Stimulated activated CD4-positive, alpha-beta T cell treated with anti-CD3 and anti-CD28 coated beads, Interleukin-12 subunit alpha, Interleukin-12 subunit beta, amount 100 ng/mL, for 48 hours (primary cell): ENCODE measurements at regions not wholly inside any gene's neighbourhood (a gene's known extent, or its start where the extent isn't known, plus 50 kb on each side); places are given as distances from the start of the nearest gene placed in this dataset.
"Not testable (repeated sequence)": the region's sequence is repeated elsewhere in the genome, so short reads cannot be mapped to it uniquely, and the experiment has no call there.

Experiments
- DNase-seq, 3 donors: peaks; one replicate each; pipeline ENCODE4 v3.0.0-alpha.2; 2020; ENCODE audit warnings: low read depth in 2 of 3, low spot score in 1 of 3

DNA sequence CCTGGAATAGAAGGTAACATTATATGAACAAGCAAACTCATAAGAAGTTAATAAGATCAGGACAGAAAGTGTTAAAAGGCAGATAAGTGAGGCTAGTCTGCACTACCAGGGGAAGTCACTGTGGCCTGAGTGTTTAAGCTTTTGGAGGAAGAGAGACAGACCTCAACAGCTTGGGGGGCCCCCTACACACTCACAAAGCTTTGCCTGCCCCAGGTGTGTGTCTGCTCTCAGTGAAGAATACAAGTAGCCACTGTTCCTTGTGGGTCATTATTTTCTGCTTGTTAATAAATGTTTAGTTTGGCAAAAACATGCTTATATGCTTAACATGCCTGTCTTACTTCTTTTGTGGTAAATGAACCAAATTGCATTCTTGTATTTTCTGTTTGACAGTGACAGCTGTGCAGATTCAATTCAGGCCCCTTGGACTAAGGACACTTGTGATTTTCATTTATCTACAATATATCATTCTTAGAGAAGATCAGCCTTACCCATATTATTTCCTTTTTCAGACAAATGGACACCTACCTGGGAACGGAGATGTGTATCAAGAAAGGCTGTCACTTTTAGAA lies 50.7 kb upstream of the C12orf71 start:
- DNase-seq: no peak

GRCh38 chr12:27140478-27140969 lies 58.1 kb upstream of the C12orf71 start:
- DNase-seq: no peak

DNA sequence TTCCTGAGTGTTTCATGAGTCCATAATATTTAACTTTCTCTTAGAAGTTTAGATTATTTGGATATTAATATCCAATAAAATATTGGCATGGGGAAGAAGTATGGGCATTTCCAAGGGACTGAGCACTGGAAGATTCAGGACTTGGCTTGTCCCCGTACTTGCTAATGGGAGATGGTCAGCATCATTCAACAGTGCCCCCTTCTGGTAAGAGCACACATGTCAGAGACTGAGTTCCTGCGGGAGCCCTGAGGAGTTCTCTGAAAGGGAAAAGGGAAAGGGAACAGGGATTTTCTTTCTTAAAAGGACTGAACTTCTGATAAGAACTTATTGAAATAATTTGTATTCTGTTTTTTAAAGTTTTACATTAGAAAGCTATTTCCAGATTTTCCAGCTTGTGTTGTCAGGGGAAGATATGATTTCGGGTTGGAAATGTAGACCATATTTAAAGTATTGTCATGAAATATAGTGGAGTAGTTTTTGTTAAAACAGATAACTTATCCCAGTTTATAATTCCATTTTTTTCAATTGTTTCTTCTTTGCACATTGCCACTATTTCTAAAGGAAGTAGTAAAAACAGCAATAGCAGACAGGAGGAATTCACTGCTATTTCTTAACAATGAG lies 59.8 kb upstream of the C12orf71 start:
- DNase-seq: peak in 2 of 3 donors; percentile 28 to 54

DNA sequence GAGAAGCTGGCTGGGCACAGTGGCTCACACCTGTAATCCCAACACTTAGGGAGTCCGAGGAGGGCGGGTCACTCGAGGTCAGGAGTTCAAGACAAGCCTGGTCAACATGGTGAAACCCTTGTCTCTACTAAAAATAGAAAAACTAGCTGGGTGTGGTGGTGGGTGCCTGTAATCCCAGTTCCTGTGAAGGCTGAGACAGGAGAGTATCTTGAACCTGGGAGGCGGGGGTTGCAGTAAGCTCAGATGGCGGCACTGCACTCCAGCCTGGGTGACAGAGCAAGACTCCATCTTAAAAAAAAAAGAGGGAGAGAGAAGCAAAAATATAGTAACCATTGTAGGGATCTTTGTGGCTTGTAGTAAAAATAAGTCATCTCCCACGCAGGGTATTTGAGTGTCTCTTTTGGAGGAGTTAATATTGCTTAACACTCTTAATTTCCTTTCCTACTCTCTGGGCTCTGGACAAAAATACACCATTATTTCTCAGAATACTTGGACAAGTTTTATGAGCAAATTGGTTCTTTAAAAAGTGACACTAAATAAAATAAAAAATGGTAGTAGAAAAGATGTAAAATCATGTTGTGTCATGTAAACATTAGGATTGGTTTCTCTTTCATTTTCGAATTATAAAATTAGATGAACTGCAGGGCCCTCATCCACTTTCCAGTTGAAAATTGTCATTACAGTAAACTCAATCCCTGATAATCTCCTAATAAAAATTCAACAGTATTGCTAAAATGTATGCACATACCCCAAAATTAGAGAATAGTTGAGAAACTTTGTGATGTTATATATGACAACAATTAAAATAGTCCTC lies 61.1 kb upstream of the C12orf71 start:
- DNase-seq: no peak

- not testable (repeated sequence) for DNase-seq
These were observed 63.3 kb upstream of the C12orf71 start for GRCh38 chr12:27145725-27146124.

DNA sequence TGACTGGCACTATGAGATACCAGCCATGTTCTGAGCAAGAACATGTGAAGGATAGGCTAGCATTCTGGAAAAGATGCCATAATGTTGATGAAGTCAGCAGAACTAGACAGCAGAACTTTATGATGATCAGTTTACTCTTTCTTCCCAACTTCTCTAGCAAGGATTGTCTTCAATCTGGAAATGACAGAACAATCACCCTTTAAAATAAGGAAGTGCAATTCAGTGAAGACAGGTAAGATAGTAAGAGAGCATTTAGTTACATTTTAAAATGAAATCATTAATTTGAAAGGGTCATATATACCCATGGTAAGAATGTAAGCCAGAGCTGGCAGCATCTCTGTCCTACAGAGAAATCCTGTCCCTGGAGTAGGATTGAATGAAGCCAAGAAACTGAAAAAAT lies 66.0 kb upstream of the C12orf71 start:
- no peak for DNase-seq

DNA sequence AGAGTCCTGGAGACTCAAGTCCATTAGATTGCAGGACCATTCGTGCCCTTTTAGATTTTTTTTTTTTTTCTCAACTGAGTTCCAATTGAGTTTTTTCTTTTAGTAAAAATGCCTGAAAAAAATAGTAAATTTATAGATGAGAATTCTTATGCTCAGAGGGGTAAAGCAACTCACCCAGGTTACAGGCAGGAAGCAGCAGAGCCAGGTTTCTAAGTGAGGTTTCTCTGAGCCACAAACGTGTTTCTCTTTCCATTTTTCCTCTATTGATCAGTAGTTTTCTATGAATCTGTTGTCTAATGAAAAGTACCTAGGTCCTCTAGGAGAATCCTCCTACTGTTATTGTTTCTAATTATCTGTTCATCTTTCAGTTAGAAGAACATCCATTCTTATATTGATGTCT lies 66.4 kb upstream of the C12orf71 start:
- no peak for DNase-seq

DNA sequence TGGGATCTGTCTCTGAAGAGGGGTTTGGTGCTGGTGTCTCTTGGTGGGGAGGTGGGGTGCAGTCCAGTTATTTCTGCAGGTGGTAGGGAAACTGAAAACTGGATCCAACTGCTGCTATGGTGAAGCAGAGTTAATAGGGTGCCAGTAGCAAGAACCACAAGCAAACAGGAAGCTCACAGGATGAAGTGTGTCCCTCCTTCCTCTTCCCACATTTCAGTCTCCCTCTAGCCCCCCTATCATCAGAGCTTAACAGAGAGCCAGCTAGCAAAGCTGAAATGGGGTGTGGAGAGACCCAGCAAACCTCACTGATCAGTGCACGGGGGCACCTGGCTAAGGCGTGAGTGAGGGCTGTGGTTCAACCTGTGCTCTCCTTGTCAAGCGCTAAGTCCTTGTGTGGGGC lies 69.1 kb upstream of the C12orf71 start:
- DNase-seq: no peak

- DNase-seq: no peak
These were observed 75.9 kb upstream of the C12orf71 start for GRCh38 chr12:27158297-27158696.

GRCh38 chr12:27161458-27162228 lies 79.3 kb upstream of the C12orf71 start:
- DNase-seq: no peak

DNA sequence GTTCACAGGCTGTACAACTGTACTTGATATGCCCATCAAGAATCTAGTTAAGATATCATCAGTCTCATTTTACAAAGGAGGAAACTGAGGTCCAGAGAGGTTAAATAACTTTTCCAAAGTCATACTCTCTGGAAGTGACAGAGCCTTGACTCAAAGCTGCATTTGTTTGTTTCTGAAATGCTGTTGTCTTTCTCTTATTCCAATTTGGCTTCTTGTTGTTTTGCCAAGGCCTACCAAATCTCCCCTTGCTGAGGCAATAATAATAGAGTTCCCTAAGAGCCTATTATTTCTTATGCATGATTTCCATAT lies 79.8 kb upstream of the C12orf71 start:
- no peak for DNase-seq

DNA sequence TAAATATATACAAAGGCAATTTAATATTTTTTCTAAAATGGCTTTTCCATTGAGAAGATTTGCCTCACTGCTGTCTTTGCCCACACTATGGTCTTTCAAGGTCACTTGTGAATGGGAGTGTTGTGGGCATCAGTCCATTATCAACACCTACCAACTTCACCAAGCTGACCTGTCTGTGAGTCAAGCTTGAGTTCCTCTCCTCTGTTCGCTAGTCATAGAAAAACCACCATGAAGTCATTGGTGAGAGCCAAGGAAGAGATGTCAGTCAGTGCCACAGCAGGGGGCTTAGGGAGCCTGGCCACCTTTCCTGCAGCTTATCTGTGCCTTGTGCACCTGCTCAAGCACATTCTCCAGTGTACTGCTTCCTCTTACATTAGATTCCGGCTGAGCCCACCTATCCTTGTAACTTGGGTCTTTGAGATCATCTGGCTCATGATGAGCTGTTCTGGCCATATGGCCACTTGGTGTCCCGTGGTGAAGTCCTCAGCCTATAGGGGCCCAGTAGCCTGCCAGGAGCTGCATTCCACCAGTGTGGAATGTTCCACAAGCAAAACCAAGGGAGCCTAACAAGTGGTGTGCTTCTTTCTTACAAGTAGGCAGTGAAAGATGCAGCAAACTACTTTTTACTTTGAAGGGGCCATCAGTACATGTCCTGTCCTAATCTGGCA lies 80.8 kb upstream of the C12orf71 start:
- no peak for DNase-seq

- DNase-seq: no peak
These were observed 80.2 kb upstream of the STK38L start for GRCh38 chr12:27163894-27164293.

DNA sequence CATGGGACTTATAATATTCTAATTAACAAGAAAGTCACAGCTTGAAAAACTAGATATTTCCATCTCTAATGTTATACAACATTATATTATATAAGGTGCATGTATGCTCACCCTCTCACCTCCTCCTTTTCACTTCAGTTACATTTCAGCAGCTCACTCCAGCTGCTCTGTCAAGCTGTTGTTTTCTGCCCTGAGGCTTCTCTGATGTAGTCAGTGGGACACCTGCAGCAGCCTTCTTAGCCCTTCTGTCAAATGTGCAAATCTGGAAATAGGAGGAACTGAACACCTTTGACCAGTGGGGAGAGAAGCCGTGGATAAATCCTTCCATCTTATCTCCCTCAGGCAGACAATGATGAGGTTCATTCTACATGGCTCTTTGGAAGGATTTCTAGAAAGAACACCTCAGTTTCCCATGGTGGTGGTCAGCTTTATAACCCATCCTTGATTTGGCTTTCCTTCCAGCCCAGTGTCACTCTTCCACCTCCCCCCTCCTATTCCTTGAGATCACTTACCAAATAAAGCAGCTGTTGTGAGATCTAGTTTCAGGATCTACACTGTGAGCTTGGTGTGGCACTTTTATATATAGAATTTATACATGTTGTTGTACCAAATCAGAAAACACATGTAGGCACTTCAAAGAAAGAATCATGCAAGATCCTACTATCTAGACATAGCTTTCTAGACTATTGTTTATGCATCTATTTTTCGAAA lies 79.6 kb upstream of the STK38L start:
- DNase-seq: no peak

GRCh38 chr12:27165958-27166357 lies 78.1 kb upstream of the STK38L start:
- not testable (repeated sequence) for DNase-seq

GRCh38 chr12:27171494-27171893 lies 72.6 kb upstream of the STK38L start:
- not testable (repeated sequence) for DNase-seq

GRCh38 chr12:27176765-27177164 lies 67.3 kb upstream of the STK38L start:
- peak in 1 of 3 donors; percentile 12 for DNase-seq

- DNase-seq: no peak
These were observed 66.4 kb upstream of the STK38L start for GRCh38 chr12:27177706-27178105.

DNA sequence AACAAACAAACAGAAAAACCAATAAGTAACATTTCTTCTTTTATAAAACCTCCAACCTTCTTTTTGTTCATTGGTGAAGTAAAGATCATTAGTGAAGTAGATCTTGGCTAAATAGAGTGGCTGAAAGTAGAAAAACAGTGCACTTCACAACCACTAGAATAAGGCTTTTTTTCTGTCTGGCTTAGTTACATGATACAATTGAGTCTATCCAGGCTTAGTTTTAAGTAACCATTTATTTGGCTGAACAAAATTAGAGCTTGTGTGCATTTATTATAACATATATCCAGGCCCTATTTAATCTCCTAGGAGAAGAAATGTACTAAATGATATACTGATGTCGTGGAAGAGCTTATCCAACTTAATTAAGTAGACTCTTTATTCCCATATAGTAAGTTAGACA lies 65.8 kb upstream of the STK38L start:
- no peak for DNase-seq

DNA sequence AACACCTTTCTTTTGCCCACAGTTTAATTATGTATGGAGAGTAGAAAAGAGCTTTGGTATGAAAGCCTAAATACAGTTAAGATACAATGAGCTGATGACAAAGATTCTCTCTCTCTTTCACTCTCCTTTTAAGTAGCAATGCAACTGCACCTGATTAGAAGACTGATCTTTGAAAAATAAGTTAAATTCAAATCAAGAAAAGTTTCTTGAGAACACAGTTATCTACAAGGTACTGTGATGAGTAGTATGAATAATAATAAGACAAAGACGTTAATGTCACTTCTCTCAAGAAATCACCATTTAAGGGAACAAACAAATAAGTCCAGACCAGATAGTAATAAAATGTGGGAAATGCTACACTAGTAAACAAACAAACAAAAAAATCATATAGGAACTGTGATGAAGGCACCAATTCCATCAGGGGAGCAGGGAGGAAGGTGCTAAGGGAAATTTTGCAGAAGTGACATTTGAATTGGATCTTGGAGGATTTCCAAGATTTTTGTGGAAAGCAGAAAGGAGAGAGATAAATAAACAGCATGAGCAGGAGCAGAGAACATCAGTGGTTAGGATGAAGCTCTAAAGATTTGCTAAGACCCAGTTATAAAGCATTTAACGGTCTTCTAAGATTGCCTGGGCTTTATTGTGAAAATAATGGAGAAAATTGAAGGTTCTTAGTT lies 65.2 kb upstream of the STK38L start:
- DNase-seq: no peak
